ENCODE measurements at regions not wholly inside any gene's neighbourhood (a gene's known extent, or its start where the extent isn't known, plus 50 kb on each side); places are given as distances from the start of the nearest gene placed in this dataset.

- TF ChIP-seq EP300 (IDR thresholded peaks at IDR 0.05; ENCODE audit: borderline replicate concordance) = no peak
- TF ChIP-seq RAD21 (IDR thresholded peaks at IDR 0.05; ENCODE audit: low read depth) = no peak
- TF ChIP-seq FOXM1 (IDR thresholded peaks at IDR 0.05; ENCODE audit: borderline replicate concordance, low read depth) = no peak
Measured at GRCh38 chr12:127936463-127936862, 330.5 kb upstream of the TMEM132C start.

- TF ChIP-seq YY1 (IDR thresholded peaks at IDR 0.05; ENCODE audit: low read depth) (no peak), NFIC (IDR thresholded peaks at IDR 0.05) (no peak), RAD21 (IDR thresholded peaks at IDR 0.05; ENCODE audit: low read depth) (no peak), TEAD4 (IDR thresholded peaks at IDR 0.05) (no peak), CREB1 (IDR thresholded peaks at IDR 0.05; ENCODE audit: low read depth) (no peak), REST (IDR thresholded peaks at IDR 0.05; ENCODE audit: low read depth) (no peak), EP300 (IDR thresholded peaks at IDR 0.05; ENCODE audit: borderline replicate concordance) (no peak), EGR1 (IDR thresholded peaks at IDR 0.05) (no peak), USF1 (IDR thresholded peaks at IDR 0.05) (no peak), TCF12 (IDR thresholded peaks at IDR 0.05; ENCODE audit: low read depth) (no peak), TAF1 (IDR thresholded peaks at IDR 0.05; ENCODE audit: low read depth) (no peak), CEBPB (IDR thresholded peaks at IDR 0.05) (no peak), FOXM1 (IDR thresholded peaks at IDR 0.05; ENCODE audit: borderline replicate concordance, low read depth) (no peak)
Measured at GRCh38 chr12:127941332-127941731, 325.6 kb upstream of the TMEM132C start.

GRCh38 chr12:127942981-127943380 lies 324.0 kb upstream of the TMEM132C start:
- TF ChIP-seq YY1 (IDR thresholded peaks at IDR 0.05; ENCODE audit: low read depth) = no peak

GRCh38 chr12:127943481-127944210 lies 323.3 kb upstream of the TMEM132C start:
- TF ChIP-seq EGR1 (IDR thresholded peaks at IDR 0.05) = no peak
- TF ChIP-seq CEBPB (IDR thresholded peaks at IDR 0.05) = no peak
- no peak for TF ChIP-seq FOXM1 (IDR thresholded peaks at IDR 0.05; ENCODE audit: borderline replicate concordance, low read depth)
- no peak for TF ChIP-seq NFIC (IDR thresholded peaks at IDR 0.05)
- TF ChIP-seq TAF1 (IDR thresholded peaks at IDR 0.05; ENCODE audit: low read depth) = no peak
- TF ChIP-seq YY1 (IDR thresholded peaks at IDR 0.05; ENCODE audit: low read depth) = no peak
- no peak for TF ChIP-seq USF1 (IDR thresholded peaks at IDR 0.05)
- no peak for TF ChIP-seq ZBTB7A (IDR thresholded peaks at IDR 0.05; ENCODE audit: low read depth)
- TF ChIP-seq MAX (IDR thresholded peaks at IDR 0.05) = no peak
- TF ChIP-seq RAD21 (IDR thresholded peaks at IDR 0.05; ENCODE audit: low read depth) = no peak
- TF ChIP-seq CREB1 (IDR thresholded peaks at IDR 0.05; ENCODE audit: low read depth) = no peak
- no peak for TF ChIP-seq REST (IDR thresholded peaks at IDR 0.05; ENCODE audit: low read depth)

- no peak for TF ChIP-seq TAF1 (IDR thresholded peaks at IDR 0.05; ENCODE audit: low read depth)
- no peak for TF ChIP-seq RAD21 (IDR thresholded peaks at IDR 0.05; ENCODE audit: low read depth)
Measured at GRCh38 chr12:127944211-127944899, 322.6 kb upstream of the TMEM132C start.

- TF ChIP-seq EP300 (IDR thresholded peaks at IDR 0.05; ENCODE audit: borderline replicate concordance) (no peak), NFIC (IDR thresholded peaks at IDR 0.05) (no peak), EGR1 (IDR thresholded peaks at IDR 0.05) (no peak), CREB1 (IDR thresholded peaks at IDR 0.05; ENCODE audit: low read depth) (no peak), TCF12 (IDR thresholded peaks at IDR 0.05; ENCODE audit: low read depth) (no peak), USF1 (IDR thresholded peaks at IDR 0.05) (no peak)
Measured at GRCh38 chr12:127957001-127957660, 309.8 kb upstream of the TMEM132C start.
